PC-9 (cell line): ENCODE measurements at regions not wholly inside any gene's neighbourhood (a gene's known extent, or its start where the extent isn't known, plus 50 kb on each side); places are given as distances from the start of the nearest gene placed in this dataset.

Experiments used
- BruUV-seq: library from RNA; stranded (reverse); fragments of 400-500 nt; replicated peaks from 2 replicates; lab custom pipeline; 2021; lab: Mats Ljungman, UMichigan
- CTCF ChIA-PET: fragments of 300-600 bp; sonication (Branson Sonifier 250); formaldehyde crosslinking; loops from one replicate; lab custom pipeline; 2022; ENCODE audit warnings: antibody characterized with exemption; lab: Charles Lee
- POLR2A ChIA-PET: fragments of 300-600 bp; sonication (Branson Sonifier 250); formaldehyde crosslinking; loops from one replicate; lab custom pipeline; 2022; ENCODE audit warnings: antibody characterized with exemption; ENCODE audit not compliant: unreplicated experiment; lab: Charles Lee
- DNase-seq, 2 experiments: peaks; one replicate each; pipeline versions ENCODE4 v3.0.0 to v3.0.0-alpha.2; 2015 to 2022; ENCODE audit warnings: mixed read lengths in 1 of 2
- H2AFZ ChIP-seq: fragments of 200-600 bp; sonication (generic); 2 replicates; pipeline ENCODE4 v1.8.1; 2017; ENCODE audit warnings: antibody characterized with exemption
- H3F3A ChIP-seq: fragments of 200-600 bp; sonication (generic); 2 replicates; pipeline ENCODE4 v1.8.1; 2017; ENCODE audit warnings: antibody characterized with exemption, mild to moderate bottlenecking, low read depth; ENCODE audit not compliant: insufficient read depth
- H3K27ac ChIP-seq: fragments of 200-600 bp; sonication (generic); 2 replicates; pipeline ENCODE4 v1.6.1; 2016; ENCODE audit warnings: mixed run types
- H3K27me3 ChIP-seq: fragments of 200-600 bp; sonication (generic); 2 replicates; pipeline ENCODE4 v1.6.1; 2016; ENCODE audit warnings: low read depth, mixed run types; ENCODE audit not compliant: insufficient read depth
- H3K36me3 ChIP-seq: fragments of 200-600 bp; sonication (generic); 2 replicates; pipeline ENCODE4 v1.6.1; 2016; ENCODE audit warnings: low read depth, mixed run types
- H3K4me1 ChIP-seq: fragments of 200-600 bp; sonication (generic); replicated peaks from 2 replicates; pipeline ENCODE4 v1.6.1; 2016; ENCODE audit warnings: mixed run types; ENCODE audit not compliant: insufficient read depth
- H3K4me2 ChIP-seq: fragments of 200-600 bp; sonication (generic); 2 replicates; pipeline ENCODE4 v1.6.1; 2017; ENCODE audit warnings: mixed run types
- H3K4me3 ChIP-seq: fragments of 200-600 bp; sonication (generic); 2 replicates; pipeline ENCODE4 v1.6.1; 2016; ENCODE audit warnings: mixed run types
- H3K79me2 ChIP-seq: fragments of 200-600 bp; sonication (generic); 2 replicates; pipeline ENCODE4 v1.6.1; 2017; ENCODE audit warnings: low read depth, mixed run types
- H3K9me2 ChIP-seq: fragments of 200-600 bp; sonication (generic); 2 replicates; pipeline ENCODE4 v1.8.1; 2017; ENCODE audit warnings: mild to moderate bottlenecking; ENCODE audit not compliant: insufficient read depth
- H3K9me3 ChIP-seq: fragments of 200-600 bp; sonication (generic); 2 replicates; pipeline ENCODE4 v1.8.1; 2016; ENCODE audit warnings: low read depth; ENCODE audit not compliant: insufficient read depth
- H4K20me1 ChIP-seq: fragments of 200-600 bp; sonication (generic); 2 replicates; pipeline ENCODE4 v1.8.1; 2017; ENCODE audit not compliant: insufficient read depth
- EZH2 ChIP-seq: fragments of 200-600 bp; sonication (generic); IDR thresholded peaks from 2 replicates; pipeline ENCODE4 v1.8.0; 2017; ENCODE audit warnings: antibody characterized with exemption, low read depth
- intact Hi-C: fragments of 100-400 bp; cut with micrococcal nuclease; formaldehyde crosslinking; loops from one replicate; pipeline ENCODE4 v1.10.0; 2022; ENCODE audit not compliant: unreplicated experiment
- TF ChIP-seq, protein P1 (sequence below): fragments of 200-600 bp; sonication (generic); conservative IDR thresholded peaks from 2 replicates; pipeline ENCODE4 v1.6.1; 2017; ENCODE audit warnings: mixed run types, antibody characterized with exemption, mild to moderate bottlenecking, moderate library complexity

DNA sequence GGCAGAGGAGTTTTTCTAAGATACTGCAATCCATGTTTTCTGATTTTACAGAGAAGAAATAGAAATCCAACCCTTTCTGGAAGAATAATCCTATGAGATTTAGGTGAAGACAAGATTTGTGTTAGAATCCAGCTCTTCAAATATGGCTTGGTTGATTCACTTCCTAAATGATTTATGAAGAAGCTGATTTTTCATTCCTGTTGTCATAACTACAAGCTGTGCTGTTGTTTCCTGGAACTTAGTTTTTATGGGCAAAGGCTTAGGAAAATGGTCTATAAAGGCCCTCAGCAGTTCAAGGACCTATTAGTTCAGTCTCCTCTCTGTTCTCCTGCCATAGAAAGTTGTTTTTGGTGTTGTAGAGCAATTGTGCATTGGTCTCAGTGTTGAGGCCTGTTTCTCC, 174.2 kb upstream of the FAM20A start:
- POLR2A ChIA-PET = no interaction called here
- Histone ChIP-seq H3K79me2 (no peaks in the 10 kb centered on the region), H3K27ac (no peak overlapping the region), H3K4me2 (no peak overlapping the region), H3F3A (no peaks in the 10 kb centered on the region), H3K27me3 (no peaks in the 10 kb centered on the region), H3K9me2 (no peaks in the 10 kb centered on the region), H3K4me3 (no peak overlapping the region), H3K4me1 (no peaks in the 10 kb centered on the region), H2AFZ (no peak overlapping the region; the same call in 1 of the 2 replicates), H4K20me1 (no peaks in the 10 kb centered on the region), H3K9me3 (no peaks in the 10 kb centered on the region), H3K36me3 (no peaks in the 10 kb centered on the region)
- DNase-seq = no peak
- CTCF ChIA-PET = no interaction called here
- BruUV-seq = no TSS peak
- intact Hi-C loops = loop anchor here (10.0 kb wide), 1 partner anchor 749 kb away; no protein-coding TSS in a partner anchor
- TF ChIP-seq EZH2 = no peak
- TF ChIP-seq, protein P1, sequence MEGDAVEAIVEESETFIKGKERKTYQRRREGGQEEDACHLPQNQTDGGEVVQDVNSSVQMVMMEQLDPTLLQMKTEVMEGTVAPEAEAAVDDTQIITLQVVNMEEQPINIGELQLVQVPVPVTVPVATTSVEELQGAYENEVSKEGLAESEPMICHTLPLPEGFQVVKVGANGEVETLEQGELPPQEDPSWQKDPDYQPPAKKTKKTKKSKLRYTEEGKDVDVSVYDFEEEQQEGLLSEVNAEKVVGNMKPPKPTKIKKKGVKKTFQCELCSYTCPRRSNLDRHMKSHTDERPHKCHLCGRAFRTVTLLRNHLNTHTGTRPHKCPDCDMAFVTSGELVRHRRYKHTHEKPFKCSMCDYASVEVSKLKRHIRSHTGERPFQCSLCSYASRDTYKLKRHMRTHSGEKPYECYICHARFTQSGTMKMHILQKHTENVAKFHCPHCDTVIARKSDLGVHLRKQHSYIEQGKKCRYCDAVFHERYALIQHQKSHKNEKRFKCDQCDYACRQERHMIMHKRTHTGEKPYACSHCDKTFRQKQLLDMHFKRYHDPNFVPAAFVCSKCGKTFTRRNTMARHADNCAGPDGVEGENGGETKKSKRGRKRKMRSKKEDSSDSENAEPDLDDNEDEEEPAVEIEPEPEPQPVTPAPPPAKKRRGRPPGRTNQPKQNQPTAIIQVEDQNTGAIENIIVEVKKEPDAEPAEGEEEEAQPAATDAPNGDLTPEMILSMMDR = no peak

DNA sequence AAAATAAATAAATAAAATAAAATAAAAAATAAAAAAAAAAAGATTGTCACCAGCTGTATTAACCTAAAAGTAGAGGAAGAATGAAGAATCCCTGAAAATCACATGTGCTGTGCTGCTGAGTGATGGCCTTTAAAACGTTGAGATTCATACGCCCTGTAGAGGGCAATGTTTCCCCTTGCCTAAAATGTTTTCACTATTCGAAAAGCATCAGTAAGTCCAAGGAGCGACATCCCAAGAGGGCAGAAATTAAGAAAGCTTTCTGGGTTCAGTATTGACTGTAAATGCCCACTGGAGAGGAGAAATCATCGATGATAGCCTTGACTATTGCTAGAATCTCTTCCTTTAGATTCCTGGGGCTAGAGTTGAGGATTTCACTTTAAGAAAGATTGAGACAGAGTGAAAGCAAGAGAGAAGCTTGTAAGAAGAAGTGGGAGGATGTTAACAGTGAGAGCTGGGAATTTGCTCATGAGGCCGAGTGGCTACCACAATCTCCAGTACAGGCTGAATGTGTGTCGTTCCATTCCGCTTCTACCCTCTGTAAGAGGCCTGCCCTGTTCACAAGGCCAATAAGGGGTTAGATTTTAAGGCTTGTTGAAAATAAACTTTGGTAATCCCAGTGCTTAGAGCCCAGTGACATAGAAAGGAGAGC, 170.8 kb upstream of the FAM20A start:
- Histone ChIP-seq H3K79me2 (no peaks in the 10 kb centered on the region), H3K4me2 (peak overlapping the region; percentile 61), H4K20me1 (no peaks in the 10 kb centered on the region), H3K4me1 (no peaks in the 10 kb centered on the region), H3K36me3 (no peaks in the 10 kb centered on the region), H3F3A (no peaks in the 10 kb centered on the region), H3K9me2 (no peaks in the 10 kb centered on the region), H3K9me3 (no peaks in the 10 kb centered on the region), H3K27me3 (no peaks in the 10 kb centered on the region), H2AFZ (0 out of 2 replicates have a peak overlapping the region, but pooled peaks have one; percentile 50), H3K27ac (no peak overlapping the region), H3K4me3 (peak overlapping the region; percentile 21; the same call in 1 of the 2 replicates)
- BruUV-seq = no TSS peak
- DNase-seq = peak in 1 of 2 experiments; percentile 12
- ChIA-PET CTCF (interaction anchor here (0.5 to 1.2 kb wide), 2 partner anchors 463 to 733 kb away, joined by 3 to 4 read pairs; no protein-coding TSS in a partner anchor), POLR2A (no interaction called here)
- intact Hi-C loops = loop anchor here (10.0 kb wide), 1 partner anchor 753 kb away; no protein-coding TSS in a partner anchor
- TF ChIP-seq, protein P1 = peak; percentile 72
- TF ChIP-seq EZH2 = no peak

DNA sequence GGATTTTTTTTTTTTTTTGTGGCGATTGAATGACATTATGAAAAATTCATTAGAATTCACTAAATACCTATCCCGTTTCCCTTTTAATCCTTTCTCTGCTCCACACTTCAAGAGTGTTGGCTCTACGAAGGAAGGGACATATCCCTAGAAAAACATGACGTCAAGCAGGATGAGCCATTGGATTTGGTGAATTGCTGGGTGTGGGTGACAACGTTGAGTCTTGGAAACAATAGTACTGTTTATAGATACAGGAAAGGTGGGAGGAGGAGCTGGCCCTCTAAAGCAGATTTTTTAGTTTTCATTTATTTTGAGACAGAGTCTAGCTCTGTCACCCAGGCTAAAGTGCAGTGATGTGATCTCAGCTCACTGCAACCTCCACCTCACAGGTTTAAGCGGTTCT, 167.6 kb upstream of the FAM20A start:
- no peaks in the 10 kb centered on the region for H3K79me2 ChIP-seq
- TF ChIP-seq EZH2 = no peak
- TF ChIP-seq, protein P1 = no peak

More for the DNA sequence above, 167.6 kb upstream of the FAM20A start:
- H3K4me2 ChIP-seq = no peak overlapping the region
- no TSS peak for BruUV-seq
- H3K9me3 ChIP-seq = no peaks in the 10 kb centered on the region
- no peaks in the 10 kb centered on the region for H3K27me3 ChIP-seq
- no peak for DNase-seq
- no peaks in the 10 kb centered on the region for H3K9me2 ChIP-seq
- H3K4me3 ChIP-seq = no peak overlapping the region
- CTCF ChIA-PET = interaction anchor here (0.6 kb wide), 1 partner anchor 459 kb away, joined by 3 read pairs; no protein-coding TSS in a partner anchor
- H4K20me1 ChIP-seq = no peaks in the 10 kb centered on the region
- no peaks in the 10 kb centered on the region for H3K4me1 ChIP-seq
- no peak overlapping the region for H3K27ac ChIP-seq
- no peaks in the 10 kb centered on the region for H3F3A ChIP-seq
- POLR2A ChIA-PET = no interaction called here
- intact Hi-C loops = no loop called here
- no peak overlapping the region for H2AFZ ChIP-seq
- H3K36me3 ChIP-seq = no peaks in the 10 kb centered on the region
